OCI-LY1 (cell line): ENCODE measurements at regions not wholly inside any gene's neighbourhood (a gene's known extent, or its start where the extent isn't known, plus 50 kb on each side); places are given as distances from the start of the nearest gene placed in this dataset.

Experiments used
- H2AFZ ChIP-seq: fragments of 200-600 bp; sonication (generic), shearing (Covaris generic); 2 replicates; pipeline ENCODE4 v1.6.0; 2014; ENCODE audit warnings: antibody characterized with exemption, mild to moderate bottlenecking, low read length
- H3F3A ChIP-seq: fragments of 200-600 bp; sonication (generic), shearing (Covaris generic); 2 replicates; pipeline ENCODE4 v1.6.0; 2014; ENCODE audit warnings: mild to moderate bottlenecking, antibody characterized with exemption, low read length, moderate library complexity; ENCODE audit not compliant: insufficient read depth
- H3K27ac ChIP-seq: fragments of 200-600 bp; sonication (generic); 2 replicates; pipeline ENCODE4 v1.5.1; 2014; ENCODE audit warnings: low read length, mixed run types, mild to moderate bottlenecking, low read depth; ENCODE audit not compliant: poor library complexity, severe bottlenecking
- H3K27me3 ChIP-seq: fragments of 200-600 bp; sonication (generic); 2 replicates; pipeline ENCODE4 v1.6.0; 2014; ENCODE audit warnings: antibody characterized with exemption, mild to moderate bottlenecking, low read length, moderate library complexity; ENCODE audit not compliant: insufficient read depth
- H3K36me3 ChIP-seq: fragments of 200-600 bp; sonication (generic); 2 replicates; pipeline ENCODE4 v1.6.1; 2014; ENCODE audit warnings: mild to moderate bottlenecking, antibody characterized with exemption, low read length, moderate library complexity, mixed read lengths; ENCODE audit not compliant: insufficient read depth
- H3K4me1 ChIP-seq: fragments of 200-600 bp; sonication (generic); 2 replicates; pipeline ENCODE4 v1.5.1; 2014; ENCODE audit warnings: mild to moderate bottlenecking, low read length, moderate library complexity; ENCODE audit not compliant: insufficient read depth, severe bottlenecking
- H3K4me2 ChIP-seq: fragments of 200-600 bp; sonication (generic), shearing (Covaris generic); 2 replicates; pipeline ENCODE4 v1.6.1; 2014; ENCODE audit warnings: low read length
- H3K4me3 ChIP-seq: fragments of 200-600 bp; sonication (generic); 2 replicates; pipeline ENCODE4 v1.5.1; 2014; ENCODE audit warnings: low read length, low read depth, mild to moderate bottlenecking, mixed read lengths; ENCODE audit not compliant: poor library complexity, severe bottlenecking
- H3K79me2 ChIP-seq: fragments of 200-600 bp; shearing (Covaris generic); 2 replicates; pipeline ENCODE4 v1.6.1; 2016; ENCODE audit warnings: mixed run types, low read length, mixed read lengths; ENCODE audit not compliant: insufficient read depth
- H3K9ac ChIP-seq: fragments of 200-600 bp; sonication (generic), shearing (Covaris generic); 2 replicates; pipeline ENCODE4 v1.6.1; 2014; ENCODE audit warnings: mild to moderate bottlenecking, low read length, mixed read lengths
- H3K9me2 ChIP-seq: fragments of 200-600 bp; sonication (generic), shearing (Covaris generic); 2 replicates; pipeline ENCODE4 v1.6.1; 2014; ENCODE audit warnings: low read depth, mild to moderate bottlenecking, low read length, mixed read lengths
- H3K9me3 ChIP-seq: fragments of 200-600 bp; shearing (Covaris generic); 2 replicates; pipeline ENCODE4 v1.6.1; 2014; ENCODE audit warnings: low read length, mixed read lengths
- H4K20me1 ChIP-seq: fragments of 200-600 bp; sonication (generic), shearing (Covaris generic); 2 replicates; pipeline ENCODE4 v1.6.0; 2016; ENCODE audit warnings: mild to moderate bottlenecking, low read length; ENCODE audit not compliant: insufficient read depth
- EZH2 ChIP-seq: fragments of 200-600 bp; sonication (generic), shearing (Covaris generic); IDR thresholded peaks from 2 replicates; pipeline ENCODE4 v1.8.0; 2017; ENCODE audit warnings: borderline replicate concordance, mixed run types, mild to moderate bottlenecking, antibody characterized with exemption, low read length, moderate library complexity, mixed read lengths
- TF ChIP-seq, protein P1 (sequence below): fragments of 200-600 bp; sonication (generic), shearing (Covaris generic); IDR thresholded peaks from 2 replicates; pipeline ENCODE4 v1.5.1; 2017; ENCODE audit warnings: mild to moderate bottlenecking, antibody characterized with exemption, low read length, moderate library complexity, mixed read lengths

DNA sequence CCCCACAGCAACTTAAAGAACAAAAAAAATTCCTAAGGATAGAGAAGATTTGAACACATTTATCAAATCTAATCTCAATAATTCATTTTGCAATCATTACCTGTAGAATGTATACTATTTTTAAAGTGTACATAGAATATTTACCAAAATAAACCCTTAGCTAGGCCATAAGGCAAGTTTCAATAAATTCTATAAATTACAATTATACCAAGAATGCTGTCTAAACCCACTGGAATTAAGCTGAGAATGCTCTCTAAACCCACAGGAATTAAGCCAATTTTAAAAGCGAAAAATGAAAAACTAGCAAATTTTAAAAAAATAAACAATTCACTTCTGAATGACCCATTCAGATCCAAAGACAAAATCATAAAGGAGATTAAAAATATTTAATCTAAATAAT is 540.4 kb upstream of the NBEA start:
- Histone ChIP-seq H3K9ac (no peak overlapping the region), H3K27me3 (no peaks in the 10 kb centered on the region), H3K4me2 (no peak overlapping the region), H3K4me1 (no peaks in the 10 kb centered on the region), H3K79me2 (no peaks in the 10 kb centered on the region), H3K9me2 (no peaks in the 10 kb centered on the region), H3K36me3 (no peaks in the 10 kb centered on the region), H3K27ac (no peak overlapping the region), H3F3A (no peaks in the 10 kb centered on the region), H4K20me1 (no peaks in the 10 kb centered on the region), H3K9me3 (no peaks in the 10 kb centered on the region), H2AFZ (no peak overlapping the region), H3K4me3 (no peak overlapping the region)
- TF ChIP-seq, protein P1, sequence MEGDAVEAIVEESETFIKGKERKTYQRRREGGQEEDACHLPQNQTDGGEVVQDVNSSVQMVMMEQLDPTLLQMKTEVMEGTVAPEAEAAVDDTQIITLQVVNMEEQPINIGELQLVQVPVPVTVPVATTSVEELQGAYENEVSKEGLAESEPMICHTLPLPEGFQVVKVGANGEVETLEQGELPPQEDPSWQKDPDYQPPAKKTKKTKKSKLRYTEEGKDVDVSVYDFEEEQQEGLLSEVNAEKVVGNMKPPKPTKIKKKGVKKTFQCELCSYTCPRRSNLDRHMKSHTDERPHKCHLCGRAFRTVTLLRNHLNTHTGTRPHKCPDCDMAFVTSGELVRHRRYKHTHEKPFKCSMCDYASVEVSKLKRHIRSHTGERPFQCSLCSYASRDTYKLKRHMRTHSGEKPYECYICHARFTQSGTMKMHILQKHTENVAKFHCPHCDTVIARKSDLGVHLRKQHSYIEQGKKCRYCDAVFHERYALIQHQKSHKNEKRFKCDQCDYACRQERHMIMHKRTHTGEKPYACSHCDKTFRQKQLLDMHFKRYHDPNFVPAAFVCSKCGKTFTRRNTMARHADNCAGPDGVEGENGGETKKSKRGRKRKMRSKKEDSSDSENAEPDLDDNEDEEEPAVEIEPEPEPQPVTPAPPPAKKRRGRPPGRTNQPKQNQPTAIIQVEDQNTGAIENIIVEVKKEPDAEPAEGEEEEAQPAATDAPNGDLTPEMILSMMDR, result no peak
- TF ChIP-seq EZH2, result no peak

DNA sequence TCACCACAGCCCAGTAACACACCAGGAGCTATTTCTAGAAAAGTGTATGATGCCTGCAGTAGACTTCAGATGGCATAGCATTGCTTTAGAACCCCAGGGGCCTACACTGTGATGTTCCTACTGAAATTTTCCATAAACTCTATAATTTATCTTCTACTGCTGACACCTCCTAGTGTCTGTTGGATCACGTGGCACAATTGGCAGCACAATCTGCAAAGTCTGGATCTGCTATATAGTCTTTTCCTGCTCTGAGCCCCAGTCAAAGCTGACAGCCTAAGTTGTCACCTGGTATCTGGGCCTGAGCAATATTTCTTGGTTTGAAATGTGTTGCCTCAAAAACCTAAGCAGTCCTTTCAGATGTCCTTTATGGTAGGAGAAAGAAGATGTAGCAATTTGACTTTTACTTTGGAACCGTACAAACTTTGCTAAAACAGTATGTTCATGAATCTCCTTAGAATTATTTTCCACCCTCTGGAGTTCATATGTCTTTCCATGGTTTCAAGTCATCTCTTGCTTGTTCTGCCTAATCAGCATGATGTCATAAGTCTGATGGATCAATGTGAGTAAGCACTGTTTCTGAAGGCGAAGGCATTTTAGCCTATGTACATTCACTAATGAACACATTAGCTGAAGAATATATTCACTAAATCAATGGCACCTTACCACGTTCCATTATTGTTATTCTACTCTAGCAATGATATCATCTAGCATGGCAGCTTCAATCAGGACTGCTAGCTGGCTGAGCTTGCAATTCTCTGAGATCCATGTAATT is 536.5 kb upstream of the NBEA start:
- Histone ChIP-seq H3K9ac (no peak overlapping the region), H3K9me2 (no peaks in the 10 kb centered on the region), H3K4me3 (no peak overlapping the region), H2AFZ (no peak overlapping the region), H3K36me3 (no peaks in the 10 kb centered on the region), H3F3A (no peaks in the 10 kb centered on the region), H4K20me1 (no peaks in the 10 kb centered on the region), H3K4me2 (no peak overlapping the region), H3K4me1 (no peaks in the 10 kb centered on the region), H3K79me2 (no peaks in the 10 kb centered on the region), H3K9me3 (no peaks in the 10 kb centered on the region), H3K27me3 (no peaks in the 10 kb centered on the region), H3K27ac (no peak overlapping the region)
- TF ChIP-seq, protein P1, result no peak
- no peak for TF ChIP-seq EZH2

DNA sequence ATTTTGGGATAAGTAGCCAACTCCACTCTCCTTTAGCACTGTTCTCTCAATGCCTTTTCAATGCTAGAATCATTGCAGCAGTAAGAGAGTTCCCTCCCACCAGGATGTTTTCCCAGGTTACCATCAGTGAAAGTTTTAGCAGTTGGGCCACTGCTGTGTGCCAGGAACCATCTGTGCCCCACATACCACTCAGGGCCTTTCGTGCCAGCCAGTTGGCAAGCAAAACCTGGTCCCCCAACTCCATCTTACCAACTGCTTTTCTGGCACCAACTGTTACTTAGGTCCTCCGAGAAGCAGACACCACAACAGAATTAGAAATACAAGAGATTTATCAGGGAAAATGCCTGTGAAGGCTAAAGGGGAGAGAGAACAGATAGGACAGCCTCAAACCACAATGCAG is 533.4 kb upstream of the NBEA start:
- Histone ChIP-seq H3K9me3 (no peaks in the 10 kb centered on the region), H3K79me2 (no peaks in the 10 kb centered on the region), H2AFZ (no peak overlapping the region), H3K9me2 (no peaks in the 10 kb centered on the region), H3F3A (no peaks in the 10 kb centered on the region), H4K20me1 (no peaks in the 10 kb centered on the region), H3K27ac (no peak overlapping the region), H3K36me3 (no peaks in the 10 kb centered on the region), H3K4me1 (no peaks in the 10 kb centered on the region), H3K4me3 (no peak overlapping the region), H3K4me2 (no peak overlapping the region), H3K9ac (no peak overlapping the region), H3K27me3 (no peaks in the 10 kb centered on the region)
- TF ChIP-seq EZH2, result no peak
- TF ChIP-seq, protein P1, result no peak
